Lower leg skin (tissue), 3 donors: ENCODE measurements at regions not wholly inside any gene's neighbourhood (a gene's known extent, or its start where the extent isn't known, plus 50 kb on each side); places are given as distances from the start of the nearest gene placed in this dataset.

Experiments
- POLR2A ChIP-seq, 2 donors: fragments of 450-650 bp; IDR thresholded peaks; one replicate each; pipeline ENCODE4 v1.6.1; 2016 to 2017; ENCODE audit warnings: antibody characterized with exemption in 2 of 2, mild to moderate bottlenecking in 1 of 2, moderate library complexity in 1 of 2
- TF ChIP-seq, protein P1 (sequence below), 3 donors: fragments of 450-650 bp; IDR thresholded peaks; one replicate each; pipeline ENCODE4 v1.5.1; 2016; ENCODE audit warnings: antibody characterized with exemption in 3 of 3, mild to moderate bottlenecking in 3 of 3, moderate library complexity in 2 of 3

DNA sequence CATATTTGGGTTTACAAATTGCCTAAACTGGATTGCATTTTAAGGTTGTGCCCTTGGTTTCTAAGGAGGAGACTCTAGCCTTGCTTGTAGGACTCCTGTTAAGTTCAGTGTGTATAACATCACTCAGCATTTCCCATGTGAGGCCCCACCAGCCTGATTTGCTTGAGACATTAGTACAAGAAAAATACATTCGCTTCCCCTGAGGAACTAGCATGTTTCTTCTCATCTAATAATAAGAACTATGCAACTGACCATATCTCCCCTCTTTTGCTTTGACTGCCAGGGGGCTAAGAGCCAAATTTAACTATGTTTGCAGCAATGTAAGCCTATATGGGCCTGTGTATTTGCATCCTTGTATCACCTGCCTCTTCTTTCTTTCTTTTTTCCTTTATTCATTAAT lies 737.9 kb downstream of the INHBA start:
- TF ChIP-seq, protein P1, sequence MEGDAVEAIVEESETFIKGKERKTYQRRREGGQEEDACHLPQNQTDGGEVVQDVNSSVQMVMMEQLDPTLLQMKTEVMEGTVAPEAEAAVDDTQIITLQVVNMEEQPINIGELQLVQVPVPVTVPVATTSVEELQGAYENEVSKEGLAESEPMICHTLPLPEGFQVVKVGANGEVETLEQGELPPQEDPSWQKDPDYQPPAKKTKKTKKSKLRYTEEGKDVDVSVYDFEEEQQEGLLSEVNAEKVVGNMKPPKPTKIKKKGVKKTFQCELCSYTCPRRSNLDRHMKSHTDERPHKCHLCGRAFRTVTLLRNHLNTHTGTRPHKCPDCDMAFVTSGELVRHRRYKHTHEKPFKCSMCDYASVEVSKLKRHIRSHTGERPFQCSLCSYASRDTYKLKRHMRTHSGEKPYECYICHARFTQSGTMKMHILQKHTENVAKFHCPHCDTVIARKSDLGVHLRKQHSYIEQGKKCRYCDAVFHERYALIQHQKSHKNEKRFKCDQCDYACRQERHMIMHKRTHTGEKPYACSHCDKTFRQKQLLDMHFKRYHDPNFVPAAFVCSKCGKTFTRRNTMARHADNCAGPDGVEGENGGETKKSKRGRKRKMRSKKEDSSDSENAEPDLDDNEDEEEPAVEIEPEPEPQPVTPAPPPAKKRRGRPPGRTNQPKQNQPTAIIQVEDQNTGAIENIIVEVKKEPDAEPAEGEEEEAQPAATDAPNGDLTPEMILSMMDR (IDR thresholded peaks at IDR 0.05): no peak
- TF ChIP-seq POLR2A (IDR thresholded peaks at IDR 0.05): no peak
